ENCODE measurements at regions not wholly inside any gene's neighbourhood (a gene's known extent, or its start where the extent isn't known, plus 50 kb on each side); places are given as distances from the start of the nearest gene placed in this dataset.
A peak's percentile ranks its signal among the peaks of the same experiment; 100 is the strongest.
"Not testable (repeated sequence)": the region's sequence is repeated elsewhere in the genome, so short reads cannot be mapped to it uniquely, and the experiment has no call there.

GRCh38 chr1:38500352-38500751 is 359.2 kb downstream of the RRAGC start:
- Histone ChIP-seq H3K36me3 (no peaks in the 10 kb centered on the region), H3K27ac (replicated peaks in 1 of 4) (no peak overlapping the region), H3K27me3 (peaks cover 0 to 33% (median 0%) of the 10 kb centered on the region in 4 donors), H3K4me1 (no peaks in the 10 kb centered on the region), H3K9me3 (no peaks in the 10 kb centered on the region), H3K4me3 (no peak overlapping the region)
- 90% methylated on average over 2 of the region's 2 CpGs for WGBS
- no peak for TF ChIP-seq EP300 (IDR thresholded peaks at IDR 0.05)
- TF ChIP-seq, protein P1, sequence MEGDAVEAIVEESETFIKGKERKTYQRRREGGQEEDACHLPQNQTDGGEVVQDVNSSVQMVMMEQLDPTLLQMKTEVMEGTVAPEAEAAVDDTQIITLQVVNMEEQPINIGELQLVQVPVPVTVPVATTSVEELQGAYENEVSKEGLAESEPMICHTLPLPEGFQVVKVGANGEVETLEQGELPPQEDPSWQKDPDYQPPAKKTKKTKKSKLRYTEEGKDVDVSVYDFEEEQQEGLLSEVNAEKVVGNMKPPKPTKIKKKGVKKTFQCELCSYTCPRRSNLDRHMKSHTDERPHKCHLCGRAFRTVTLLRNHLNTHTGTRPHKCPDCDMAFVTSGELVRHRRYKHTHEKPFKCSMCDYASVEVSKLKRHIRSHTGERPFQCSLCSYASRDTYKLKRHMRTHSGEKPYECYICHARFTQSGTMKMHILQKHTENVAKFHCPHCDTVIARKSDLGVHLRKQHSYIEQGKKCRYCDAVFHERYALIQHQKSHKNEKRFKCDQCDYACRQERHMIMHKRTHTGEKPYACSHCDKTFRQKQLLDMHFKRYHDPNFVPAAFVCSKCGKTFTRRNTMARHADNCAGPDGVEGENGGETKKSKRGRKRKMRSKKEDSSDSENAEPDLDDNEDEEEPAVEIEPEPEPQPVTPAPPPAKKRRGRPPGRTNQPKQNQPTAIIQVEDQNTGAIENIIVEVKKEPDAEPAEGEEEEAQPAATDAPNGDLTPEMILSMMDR (IDR thresholded peaks at IDR 0.05) = peak in 1 of 3 experiments; percentile 22
- intact Hi-C loops (cut with DNase I) = no loop called here
- DNase-seq (ENCODE audit: extremely low spot score) = no peak

DNA sequence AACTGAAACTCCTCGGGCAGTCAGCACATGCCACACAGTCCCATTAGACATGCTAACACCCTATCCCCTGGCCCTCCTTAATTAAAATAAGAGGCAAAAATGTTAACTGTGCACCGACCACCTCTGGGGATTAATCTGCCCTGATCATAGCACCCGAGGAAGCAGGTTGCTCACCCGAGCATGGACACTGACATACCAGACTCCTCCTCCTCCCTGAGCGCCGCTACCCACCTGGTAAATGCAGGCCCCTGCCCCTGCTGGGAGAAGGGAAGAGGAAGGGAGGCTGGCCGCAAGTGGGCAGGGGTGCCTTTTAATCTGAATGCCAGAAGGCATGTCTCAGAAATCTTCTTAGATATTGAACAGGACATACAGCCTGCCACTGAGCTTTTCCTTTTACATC is 360.9 kb downstream of the RRAGC start:
- H3K27ac ChIP-seq (replicated peaks in 1 of 4) = no peak overlapping the region
- H3K9me3 ChIP-seq = no peaks in the 10 kb centered on the region
- H3K27me3 ChIP-seq = peaks cover 0 to 23% (median 0%) of the 10 kb centered on the region in 4 donors
- H3K4me3 ChIP-seq = no peak overlapping the region
- no peak for DNase-seq (ENCODE audit: extremely low spot score)
- no peaks in the 10 kb centered on the region for H3K36me3 ChIP-seq
- no peaks in the 10 kb centered on the region for H3K4me1 ChIP-seq
- intact Hi-C loops (cut with DNase I) = no loop called here
- 42% methylated on average over 7 of the region's 7 CpGs for WGBS
- TF ChIP-seq, protein P1 (IDR thresholded peaks at IDR 0.05) = no peak
- TF ChIP-seq EP300 (IDR thresholded peaks at IDR 0.05) (no peak), POLR2A (IDR thresholded peaks at IDR 0.05; ENCODE audit: low read depth) (no peak), POLR2AphosphoS5 (IDR thresholded peaks at IDR 0.05) (no peak)

DNA sequence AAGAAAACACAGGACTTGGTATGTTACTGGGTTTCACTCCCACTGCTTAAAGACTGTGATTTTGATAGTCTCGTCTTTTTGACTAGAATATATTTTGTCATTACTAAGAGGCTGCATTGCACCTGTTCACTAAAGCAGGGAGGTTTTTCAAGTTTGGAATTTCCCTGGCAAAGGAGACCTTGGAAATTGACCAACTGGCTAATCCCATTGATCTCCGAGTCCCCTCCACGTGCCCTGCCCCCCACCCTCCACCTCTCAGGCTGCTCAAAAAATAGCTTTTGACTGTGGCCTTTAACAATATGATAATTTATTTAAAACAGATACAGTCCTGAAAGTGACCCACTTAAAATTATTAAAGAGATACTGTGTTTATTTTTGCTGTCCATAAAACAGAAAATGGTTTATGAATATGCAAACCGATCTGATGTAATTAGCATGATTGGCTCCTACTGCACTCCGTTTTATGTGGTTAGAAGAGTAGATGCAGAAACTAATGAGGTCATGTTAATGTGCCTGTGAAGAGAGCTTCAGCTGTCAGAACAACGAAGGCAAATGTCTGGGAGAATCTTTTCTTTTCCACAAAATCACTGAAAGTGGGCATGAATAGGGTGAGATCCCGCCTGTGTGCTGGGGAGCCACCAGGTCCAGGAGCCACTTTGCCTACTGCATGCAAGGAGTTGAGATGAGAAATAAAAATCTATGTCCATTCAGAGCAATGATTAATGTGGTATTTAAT is 361.5 kb downstream of the RRAGC start:
- H3K4me1 ChIP-seq = no peaks in the 10 kb centered on the region
- H3K36me3 ChIP-seq = no peaks in the 10 kb centered on the region
- no peak overlapping the region for H3K27ac ChIP-seq (replicated peaks in 1 of 4)
- no peak overlapping the region for H3K4me3 ChIP-seq
- intact Hi-C loops (cut with DNase I) = no loop called here
- DNase-seq (ENCODE audit: extremely low spot score) = no peak
- no peaks in the 10 kb centered on the region for H3K9me3 ChIP-seq
- peaks cover 0 to 22% (median 0%) of the 10 kb centered on the region in 4 donors for H3K27me3 ChIP-seq
- WGBS = 69% methylated on average over 7 of the region's 7 CpGs
- TF ChIP-seq, protein P1 (IDR thresholded peaks at IDR 0.05) = no peak
- TF ChIP-seq EP300 (IDR thresholded peaks at IDR 0.05) (no peak), POLR2A (IDR thresholded peaks at IDR 0.05; ENCODE audit: low read depth) (no peak), POLR2AphosphoS5 (IDR thresholded peaks at IDR 0.05) (no peak)

- H3K36me3 ChIP-seq; H3K4me1 ChIP-seq; H3K9me3 ChIP-seq; intact Hi-C loops (cut with DNase I); H3K27ac ChIP-seq (replicated peaks in 1 of 4); H3K4me3 ChIP-seq; DNase-seq (ENCODE audit: extremely low spot score): not testable (repeated sequence)
- peaks cover 0 to 29% (median 0%) of the 10 kb centered on the region in 4 donors for H3K27me3 ChIP-seq
- WGBS = 71% methylated on average over 3 of the region's 3 CpGs
Measured at GRCh38 chr1:38493306-38493705, 366.3 kb downstream of the RRAGC start.

DNA sequence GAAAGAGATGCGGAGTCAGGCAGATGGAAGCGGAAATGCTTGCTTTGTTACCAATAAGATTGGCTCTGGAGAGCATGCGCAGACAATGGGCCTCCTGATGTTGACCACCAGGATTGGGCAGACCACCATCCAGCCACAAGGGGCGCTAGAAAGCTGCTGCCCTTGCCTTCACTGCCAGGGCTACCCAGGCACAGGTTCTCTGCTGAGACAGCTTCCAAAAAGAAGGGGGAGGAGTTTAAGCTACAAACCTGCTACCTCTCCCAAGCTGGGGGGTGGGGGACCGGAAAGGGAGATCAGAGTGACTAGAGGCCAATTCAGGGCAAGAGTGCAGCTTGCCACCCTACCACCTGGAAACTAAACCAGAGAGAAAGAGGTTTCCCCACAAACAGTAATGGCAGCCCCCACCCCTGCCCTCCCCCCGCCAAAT is 369.7 kb downstream of the RRAGC start:
- Histone ChIP-seq H3K4me3 (no peak overlapping the region), H3K27me3 (peaks cover 0 to 48% (median 0%) of the 10 kb centered on the region in 4 donors), H3K27ac (replicated peaks in 1 of 4) (no peak overlapping the region), H3K9me3 (no peaks in the 10 kb centered on the region), H3K36me3 (no peaks in the 10 kb centered on the region), H3K4me1 (no peaks in the 10 kb centered on the region)
- TF ChIP-seq POLR2A (IDR thresholded peaks at IDR 0.05; ENCODE audit: low read depth) = no peak
- TF ChIP-seq, protein P1 (IDR thresholded peaks at IDR 0.05) = peak in 1 of 3 experiments; percentile 43
- intact Hi-C loops (cut with DNase I) = no loop called here
- 59% methylated on average over 6 of the region's 6 CpGs for WGBS
- no peak for DNase-seq (ENCODE audit: extremely low spot score)
